Right renal pelvis (tissue), 4 donors: ENCODE measurements at regions not wholly inside any gene's neighbourhood (a gene's known extent, or its start where the extent isn't known, plus 50 kb on each side); places are given as distances from the start of the nearest gene placed in this dataset.
"Not testable (repeated sequence)": the region's sequence is repeated elsewhere in the genome, so short reads cannot be mapped to it uniquely, and the experiment has no call there.

Experiments used
- DNase-seq, 4 donors: peaks; one replicate each; pipeline ENCODE4 v3.0.0-alpha.2; 2013; ENCODE audit warnings: low read depth in 4 of 4, low spot score in 3 of 4, missing footprints in 1 of 4

DNA sequence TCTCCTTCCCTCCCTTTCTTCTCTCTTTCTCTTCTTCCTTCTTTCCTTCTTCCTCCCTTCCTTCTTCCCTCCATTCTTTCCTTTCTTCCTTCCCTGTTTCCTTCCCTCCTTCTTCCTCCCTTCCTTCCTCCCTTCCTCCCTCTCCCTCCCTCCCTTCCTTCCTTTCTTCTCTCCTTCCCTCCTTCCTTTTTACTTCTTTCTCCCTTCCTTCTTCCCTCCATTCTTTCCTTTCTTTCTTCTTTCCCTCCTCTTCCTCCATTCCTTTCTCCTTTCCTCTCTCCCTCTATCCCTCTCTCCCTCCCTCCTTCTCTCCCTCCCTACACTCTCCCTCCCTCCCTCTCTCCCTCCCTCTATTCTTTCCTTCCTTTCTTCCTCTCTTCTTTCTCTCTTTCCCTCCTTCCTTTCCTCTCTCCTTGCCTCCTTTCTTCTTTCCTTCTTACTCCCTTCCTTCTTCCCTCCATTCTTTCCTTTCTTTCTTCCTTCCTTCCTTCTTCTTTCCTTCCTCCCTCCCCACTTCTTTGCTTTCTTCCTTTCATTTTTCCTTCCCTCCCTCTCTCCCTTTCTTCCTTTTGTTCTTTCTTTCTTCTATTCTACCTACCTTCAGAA lies 200.4 kb upstream of the SSTR4 start:
- DNase-seq, result no peak

DNA sequence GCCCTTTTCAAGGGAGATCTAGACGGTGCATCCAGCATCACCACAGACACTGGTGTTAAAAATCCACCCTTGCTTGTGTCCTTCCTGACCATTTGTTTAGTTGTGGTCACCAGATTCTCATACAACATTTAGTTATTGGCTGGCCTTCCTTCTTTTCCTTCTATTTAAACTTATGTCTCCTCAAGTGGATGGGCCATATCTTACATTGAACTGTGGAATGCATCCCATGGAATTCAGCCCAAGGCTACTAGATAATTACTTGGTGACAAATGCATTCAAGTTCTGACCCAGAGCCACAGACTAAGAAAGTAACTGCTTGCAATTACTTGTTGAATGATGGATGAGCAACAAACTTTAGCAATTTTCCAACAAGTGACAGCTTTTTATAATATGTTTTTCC lies 198.9 kb upstream of the SSTR4 start:
- DNase-seq, result no peak

GRCh38 chr20:22836877-22837276 lies 198.2 kb upstream of the SSTR4 start:
- DNase-seq, result no peak

- no peak for DNase-seq
These were observed 197.1 kb upstream of the SSTR4 start for GRCh38 chr20:22838001-22838400.

GRCh38 chr20:22841846-22842245 lies 193.3 kb upstream of the SSTR4 start:
- DNase-seq, result no peak

DNA sequence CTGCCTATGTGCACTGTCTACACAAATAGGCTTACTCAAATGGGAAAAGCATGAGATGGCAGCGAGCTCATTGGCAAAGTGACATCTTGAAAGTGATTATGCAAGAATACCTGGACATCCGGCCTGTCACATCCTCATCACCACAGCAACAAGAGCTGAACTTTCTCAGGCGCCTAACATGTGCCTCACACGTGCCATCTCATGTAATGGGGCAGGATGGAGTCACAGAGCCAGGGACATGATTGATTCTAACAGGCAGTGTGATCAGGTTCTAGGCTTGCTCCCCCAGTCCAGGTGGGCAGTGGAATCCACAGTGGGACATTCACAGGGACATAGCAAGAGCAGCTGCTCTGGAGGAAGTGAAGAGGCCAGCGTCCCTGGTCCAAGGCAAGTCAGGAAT lies 192.3 kb upstream of the SSTR4 start:
- DNase-seq, result no peak

DNA sequence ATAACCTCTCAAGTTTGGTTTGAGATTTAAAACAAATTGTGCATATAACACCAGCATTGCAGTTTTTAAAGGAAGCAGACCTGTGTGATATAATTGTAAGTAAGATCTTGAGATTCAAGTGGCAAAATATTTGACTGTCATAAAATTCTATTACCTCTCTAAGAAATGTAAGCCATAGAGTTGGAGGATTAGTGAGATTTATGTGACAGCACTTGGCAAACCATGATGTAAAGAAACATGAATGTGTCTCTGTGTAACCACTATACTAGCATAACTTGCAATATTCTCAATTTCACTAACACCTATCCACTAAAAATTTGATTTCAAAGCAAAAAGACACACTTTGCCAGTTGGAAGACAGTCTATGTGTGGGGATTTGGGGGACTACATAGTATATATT lies 190.2 kb upstream of the SSTR4 start:
- DNase-seq, result no peak

GRCh38 chr20:22846863-22847262 lies 188.2 kb upstream of the SSTR4 start:
- no peak for DNase-seq

- DNase-seq, result no peak
These were observed 186.7 kb upstream of the SSTR4 start for GRCh38 chr20:22848364-22848763.

- not testable (repeated sequence) for DNase-seq
These were observed 183.3 kb upstream of the SSTR4 start for GRCh38 chr20:22851679-22852346.

DNA sequence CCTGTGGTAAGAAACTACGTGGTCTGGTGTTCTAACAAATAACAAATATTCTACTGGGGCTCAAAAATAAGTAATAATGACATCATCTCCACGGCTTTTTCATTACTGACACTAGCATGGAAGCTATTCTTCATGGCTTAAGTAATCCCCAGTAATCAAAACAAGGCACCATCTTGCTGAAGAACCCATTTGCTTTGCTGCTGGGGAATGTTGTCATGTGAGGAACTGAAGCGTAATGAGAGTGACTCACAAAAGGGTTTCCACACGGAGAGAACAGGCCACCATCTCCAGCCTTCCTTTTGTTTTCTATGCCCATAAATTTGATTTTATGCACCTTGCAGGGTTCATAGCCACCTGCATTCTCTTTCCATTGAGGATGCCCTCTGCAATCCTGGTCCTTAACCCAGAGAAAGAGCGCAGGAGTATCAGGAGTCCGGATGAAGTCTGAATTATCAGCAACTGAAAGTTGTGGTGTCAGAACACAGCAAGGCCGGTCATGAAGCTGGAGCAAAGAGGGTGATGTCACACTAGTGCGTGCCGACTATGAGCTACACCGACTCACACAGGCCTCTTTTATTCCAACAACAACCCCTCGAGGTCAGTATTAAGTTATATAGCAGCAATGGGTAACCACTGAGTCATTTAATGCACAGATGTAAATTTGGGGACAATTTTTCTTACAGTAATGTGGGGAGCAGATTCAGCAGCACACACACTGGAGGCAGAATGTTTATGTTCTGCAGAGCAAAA lies 173.7 kb upstream of the SSTR4 start:
- no peak for DNase-seq

DNA sequence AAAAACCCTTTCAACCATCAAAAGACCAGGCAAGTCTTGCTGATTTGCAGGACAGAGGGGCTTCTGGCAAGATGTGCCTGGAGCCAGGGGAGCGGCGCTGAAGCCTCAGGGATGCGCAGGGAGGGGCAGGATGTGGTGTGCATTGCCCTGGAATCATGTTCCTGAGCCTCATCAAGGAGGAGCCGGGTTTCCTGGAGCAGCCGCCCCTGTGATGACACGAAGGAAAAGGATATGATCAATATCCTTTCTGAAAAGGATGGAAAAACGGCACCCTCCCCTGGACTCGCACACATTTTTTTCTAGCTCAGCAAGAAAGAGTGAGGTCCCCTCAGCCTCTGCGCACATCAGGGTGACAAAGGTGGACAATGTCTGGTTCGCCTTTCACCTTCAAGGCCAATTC lies 173.1 kb upstream of the SSTR4 start:
- DNase-seq, result no peak

DNA sequence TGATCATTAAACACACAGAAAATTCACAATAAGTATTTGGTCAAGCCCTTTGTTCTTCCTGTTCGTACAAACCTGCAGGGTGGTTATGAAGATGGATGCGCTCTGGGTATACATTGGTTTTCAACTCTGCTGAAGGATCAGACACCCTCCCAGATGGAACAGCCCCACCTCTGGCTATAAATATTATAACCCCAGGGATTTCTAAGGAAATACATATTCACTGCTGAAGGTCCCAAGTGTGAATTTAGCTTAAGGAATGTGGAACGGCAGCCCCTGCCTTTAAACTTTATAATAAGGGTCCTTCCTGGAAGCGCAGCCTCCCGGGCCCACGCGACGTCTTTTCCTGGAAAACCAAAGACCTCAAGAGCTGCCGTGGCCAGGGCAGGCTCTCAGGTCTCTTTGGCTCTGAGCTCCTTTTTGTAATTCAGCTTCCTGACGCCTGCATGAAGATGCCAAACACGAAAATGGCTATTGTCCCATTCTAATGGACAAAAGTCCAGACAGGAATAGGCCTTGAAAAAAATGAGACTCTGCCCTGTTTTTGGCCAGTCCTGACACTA lies 172.4 kb upstream of the SSTR4 start:
- no peak for DNase-seq

GRCh38 chr20:22863826-22864225 lies 171.3 kb upstream of the SSTR4 start:
- no peak for DNase-seq

DNA sequence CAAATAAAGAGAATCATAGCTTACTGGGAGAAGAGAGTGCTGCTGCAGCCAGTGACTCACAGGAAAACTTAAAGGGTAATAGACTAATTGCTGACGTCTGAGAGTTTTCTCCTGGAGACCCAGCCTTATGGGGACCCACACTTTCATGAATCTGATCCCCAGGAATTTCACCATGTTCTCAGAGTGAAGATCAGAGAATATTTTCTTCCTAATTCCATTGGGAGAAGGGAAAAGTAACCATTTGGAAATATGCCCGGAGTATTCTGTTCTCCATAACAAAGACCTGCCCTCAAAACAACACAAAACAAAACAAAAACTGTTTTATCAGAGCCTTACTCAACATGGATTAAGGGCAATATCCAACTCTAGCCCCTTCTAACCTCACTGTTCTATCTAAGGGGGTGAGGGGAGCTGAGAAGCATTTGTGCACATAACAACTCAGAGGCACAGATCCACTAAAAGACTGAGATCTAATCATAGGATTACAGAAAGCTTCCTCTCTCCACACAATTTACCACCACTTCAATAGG lies 168.2 kb upstream of the SSTR4 start:
- DNase-seq, result no peak

GRCh38 chr20:22878166-22878565 lies 156.9 kb upstream of the SSTR4 start:
- DNase-seq, result no peak

- DNase-seq, result no peak
These were observed 154.8 kb upstream of the SSTR4 start for GRCh38 chr20:22880277-22880676.

GRCh38 chr20:22887796-22888195 lies 147.3 kb upstream of the SSTR4 start:
- DNase-seq, result no peak

DNA sequence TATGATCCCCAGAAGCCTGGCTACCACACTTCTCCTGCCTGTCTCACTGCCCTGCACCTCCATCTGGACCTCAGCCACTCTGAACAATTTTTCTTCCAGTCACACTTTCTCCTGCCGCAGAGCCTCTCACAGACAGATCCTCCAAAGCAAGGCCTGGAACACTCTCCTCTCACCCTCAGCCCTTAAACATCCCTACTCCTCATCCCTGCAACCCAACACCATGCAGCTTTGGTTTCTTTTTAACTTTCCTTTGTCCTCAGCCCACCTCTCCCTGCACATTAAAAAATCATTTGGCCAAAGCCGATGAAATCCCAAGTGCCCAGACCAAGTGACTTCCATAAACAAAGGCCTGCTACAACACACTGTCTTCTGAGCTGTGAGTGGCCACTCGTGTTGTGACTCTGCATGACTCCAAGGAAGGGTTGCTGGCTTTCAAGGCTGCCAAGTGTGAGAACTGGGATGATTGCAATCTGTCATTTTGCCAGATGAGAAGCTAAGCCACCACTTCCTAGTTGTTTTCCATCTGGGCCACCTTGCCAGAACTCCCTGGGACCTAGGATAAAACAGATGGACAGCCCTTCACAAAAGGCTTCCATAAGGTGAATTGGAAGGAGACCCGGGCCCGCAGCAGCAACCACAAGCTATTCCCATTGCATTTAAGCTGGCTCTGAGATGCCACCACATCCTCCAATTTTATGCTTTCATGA lies 144.4 kb upstream of the SSTR4 start:
- DNase-seq, result no peak

DNA sequence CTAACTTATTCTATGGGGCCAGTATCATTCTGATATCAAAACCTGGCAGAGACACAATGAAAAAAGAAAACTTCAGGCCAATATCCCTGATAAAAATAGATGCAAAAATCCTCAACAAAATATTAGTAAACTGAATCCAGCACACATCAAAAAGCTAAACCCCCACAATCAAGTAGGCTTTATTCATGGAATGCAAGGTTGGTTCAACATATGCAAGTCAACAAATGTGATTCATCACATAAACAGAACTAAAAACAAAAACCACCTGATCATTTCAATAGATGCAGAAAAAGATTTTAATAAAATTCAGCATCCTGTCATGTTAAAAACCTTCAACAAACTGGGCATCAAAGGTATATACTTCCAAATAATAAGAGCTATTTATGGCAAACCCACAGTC lies 133.9 kb upstream of the SSTR4 start:
- DNase-seq, result no peak

DNA sequence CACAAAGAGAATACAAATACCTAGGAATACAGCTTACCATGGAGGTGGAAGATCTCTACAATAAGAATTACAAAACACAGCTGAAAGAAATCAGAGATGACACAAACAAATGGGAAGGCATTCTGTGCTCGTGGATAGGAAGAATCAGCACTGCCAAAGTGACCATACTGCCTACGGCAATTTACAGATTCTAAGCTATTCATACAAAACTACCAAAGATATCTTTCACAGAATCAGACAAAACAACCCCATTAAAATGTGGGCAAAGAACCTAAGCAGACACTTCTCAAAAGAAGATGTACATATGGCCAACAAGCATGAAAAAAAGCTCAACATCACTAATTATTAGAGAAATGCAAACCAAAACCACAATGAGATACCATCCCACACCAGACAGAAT lies 133.2 kb upstream of the SSTR4 start:
- no peak for DNase-seq
